ENCODE measurements at regions not wholly inside any gene's neighbourhood (a gene's known extent, or its start where the extent isn't known, plus 50 kb on each side); places are given as distances from the start of the nearest gene placed in this dataset.
A peak's percentile ranks its signal among the peaks of the same experiment; 100 is the strongest.

DNA sequence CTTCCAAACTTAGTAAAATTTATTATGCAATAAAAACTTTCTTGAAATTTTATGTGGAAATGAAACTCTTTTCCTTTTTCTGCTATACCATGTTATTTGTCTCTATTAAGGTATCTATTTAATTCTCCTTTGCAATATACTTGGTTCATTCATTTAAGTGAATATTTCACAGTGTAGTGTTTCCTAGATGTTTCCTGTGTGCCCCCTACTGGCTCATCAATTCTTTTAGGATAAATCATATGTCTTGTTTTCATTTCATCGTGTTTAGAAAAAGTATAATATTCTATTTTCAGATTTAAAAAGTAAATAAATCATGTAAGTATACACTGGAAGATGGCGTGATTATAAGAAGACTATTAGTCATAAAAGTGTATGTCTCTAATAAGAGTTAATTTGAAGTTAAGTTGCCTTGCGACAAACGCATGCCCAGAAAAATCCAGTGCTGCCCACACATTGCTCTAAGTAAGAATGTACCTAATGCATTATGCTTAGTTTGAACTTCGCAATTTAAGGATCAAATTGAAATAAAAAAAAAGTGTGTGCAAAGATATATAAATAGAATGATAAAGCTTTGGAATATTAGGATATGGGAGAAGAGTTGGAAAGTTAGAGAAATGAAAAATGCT, 525.4 kb downstream of the KCNJ3 start:
- DNase-seq: peak; percentile 62

DNA sequence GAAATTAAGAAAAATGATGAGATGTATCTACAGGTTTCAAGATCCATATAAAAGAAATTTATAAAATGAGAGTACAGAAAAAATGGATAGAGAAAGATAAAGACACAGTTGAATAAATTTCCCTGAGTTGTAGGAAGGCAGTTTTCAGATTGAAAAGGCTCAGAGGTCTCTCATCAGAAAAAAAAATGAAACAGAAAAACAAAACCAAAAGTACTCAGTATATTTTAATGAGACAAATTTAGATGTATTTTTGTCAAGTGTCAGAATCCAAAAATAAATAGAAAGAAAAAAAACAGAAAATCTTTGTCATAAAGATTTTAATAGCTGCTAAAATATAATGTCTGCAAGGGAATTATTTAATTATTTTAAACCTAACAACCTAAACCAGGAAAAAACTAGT, 520.5 kb downstream of the KCNJ3 start:
- no peak for DNase-seq

DNA sequence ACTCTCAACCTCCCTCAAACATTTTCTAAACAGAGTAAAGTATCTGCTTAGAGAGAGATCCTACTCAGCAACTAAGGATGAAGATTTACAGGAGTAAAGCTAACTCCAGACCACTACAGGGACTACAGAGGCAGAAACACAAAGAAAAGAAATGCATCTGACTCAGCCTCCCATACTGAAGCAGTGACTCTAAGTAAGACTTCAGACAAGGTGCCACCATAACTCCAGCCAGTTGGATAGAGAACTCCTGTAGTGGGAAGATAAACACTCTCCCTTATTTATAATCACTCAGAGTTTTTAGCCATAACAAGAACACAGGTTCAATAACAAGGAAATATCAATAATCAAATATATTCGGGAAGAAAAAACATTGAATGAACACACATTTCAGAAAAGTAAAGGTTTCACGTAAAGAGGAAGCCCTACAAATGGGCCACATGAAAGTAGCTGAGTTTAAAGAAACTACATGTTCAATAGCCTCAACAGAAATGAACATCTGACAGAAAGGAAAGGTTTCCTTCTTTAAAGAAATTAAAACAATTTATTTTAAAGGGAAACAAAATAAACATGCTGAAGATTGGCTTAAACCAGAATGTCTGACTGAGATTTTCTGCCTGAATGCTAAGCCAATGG, 519.9 kb downstream of the KCNJ3 start:
- no peak for DNase-seq

DNA sequence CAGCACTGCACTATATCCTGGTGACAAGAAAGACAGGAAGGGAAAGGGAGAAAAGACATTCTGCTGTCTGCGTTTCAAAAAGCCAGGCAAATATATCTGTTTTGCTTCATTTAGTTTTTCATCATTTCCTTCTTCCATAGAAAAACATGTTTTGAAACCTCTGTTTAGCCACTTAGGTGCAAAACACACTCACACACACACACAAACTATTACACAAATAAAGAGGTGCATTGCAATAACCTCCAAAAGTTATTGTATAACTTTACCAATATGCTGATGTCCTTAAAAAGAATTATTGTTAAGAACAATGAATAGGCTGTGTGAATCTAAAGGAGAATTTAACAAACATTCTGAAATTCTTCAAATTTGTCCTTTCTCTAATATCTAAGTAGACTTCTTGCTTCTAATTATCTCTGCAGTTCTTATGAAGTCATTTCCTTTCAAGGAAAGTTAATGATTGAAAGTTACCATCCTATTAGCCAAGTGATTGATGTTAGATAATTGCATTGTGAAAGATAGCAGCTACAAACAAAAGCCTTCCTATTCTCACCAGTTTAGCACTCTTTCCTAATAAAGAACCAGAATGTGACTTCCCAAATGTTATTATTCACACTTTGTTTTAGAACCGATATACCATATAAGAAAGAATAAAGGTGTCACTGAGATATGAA, 516.7 kb downstream of the KCNJ3 start:
- no peak for DNase-seq

DNA sequence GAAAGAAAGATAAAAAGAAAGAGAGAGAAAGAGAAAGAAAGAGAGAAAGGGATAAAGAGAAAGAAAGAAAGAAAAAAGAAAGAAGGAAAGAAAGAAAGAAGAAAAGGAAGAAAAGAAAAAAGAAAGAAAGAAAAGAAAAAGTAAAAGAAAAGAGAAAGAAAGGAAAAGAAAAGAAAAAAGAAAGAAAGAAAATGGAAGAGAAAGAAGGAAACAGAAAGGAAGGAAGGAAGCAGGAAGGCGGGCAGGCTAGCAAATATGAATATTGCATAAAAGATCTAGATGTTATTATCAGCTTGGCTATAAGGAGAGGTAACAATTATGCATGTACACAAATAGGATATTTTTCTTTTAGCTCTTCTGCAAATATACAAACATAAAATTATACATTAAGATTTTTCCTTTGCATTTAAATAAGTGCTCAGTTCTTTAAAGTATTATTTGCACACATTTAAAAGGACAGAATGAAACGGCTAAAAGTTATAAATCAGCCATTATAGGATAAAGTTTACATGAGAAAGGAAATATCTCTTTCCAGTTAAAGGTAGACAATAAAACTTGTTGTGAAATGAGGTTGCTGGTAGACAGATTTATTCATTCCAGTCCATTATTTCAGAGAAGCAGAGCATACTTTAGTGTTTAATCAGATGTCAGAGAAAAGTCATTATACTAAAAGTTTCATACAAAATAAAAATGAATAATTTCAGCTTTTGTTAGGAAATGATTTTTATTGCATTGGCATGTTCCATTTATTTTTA, 511.4 kb downstream of the KCNJ3 start:
- no peak for DNase-seq

DNA sequence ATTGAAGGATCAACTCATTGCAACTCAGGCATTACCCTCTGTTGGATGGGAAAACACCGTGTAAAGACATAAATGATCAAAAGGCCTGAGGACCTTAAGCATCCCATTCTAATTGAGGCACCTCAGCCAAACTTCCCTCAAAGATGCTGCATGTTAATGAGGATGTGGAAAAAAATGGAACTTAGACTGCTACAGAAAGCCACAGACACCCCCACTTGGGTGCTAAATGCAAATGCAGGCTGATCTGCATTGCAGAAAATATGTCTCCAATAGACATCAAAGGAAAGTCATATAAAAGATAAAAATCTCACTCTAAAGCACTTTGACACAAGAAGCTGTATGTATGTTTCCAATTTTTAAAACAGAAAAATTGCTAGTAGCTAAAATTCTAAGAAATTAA, 504.7 kb downstream of the KCNJ3 start:
- DNase-seq: no peak

DNA sequence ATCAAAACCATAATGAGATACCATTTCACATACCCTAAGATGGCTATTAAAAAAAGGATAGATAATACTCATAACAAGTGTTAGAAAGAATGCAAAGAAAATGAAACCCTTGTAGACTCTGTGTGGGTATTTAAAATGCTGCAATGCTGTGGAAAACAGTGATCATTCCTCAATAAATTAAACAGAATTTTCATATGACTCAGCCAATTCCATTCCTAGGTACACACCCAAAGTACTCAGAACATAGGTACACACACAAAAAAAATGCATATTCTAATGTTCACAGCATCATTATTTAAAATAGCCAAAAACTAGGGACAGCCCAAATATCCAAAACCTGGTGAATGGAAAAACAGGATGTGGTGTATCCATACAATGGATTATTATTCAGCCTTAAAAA, 502.3 kb downstream of the KCNJ3 start:
- no peak for DNase-seq

DNA sequence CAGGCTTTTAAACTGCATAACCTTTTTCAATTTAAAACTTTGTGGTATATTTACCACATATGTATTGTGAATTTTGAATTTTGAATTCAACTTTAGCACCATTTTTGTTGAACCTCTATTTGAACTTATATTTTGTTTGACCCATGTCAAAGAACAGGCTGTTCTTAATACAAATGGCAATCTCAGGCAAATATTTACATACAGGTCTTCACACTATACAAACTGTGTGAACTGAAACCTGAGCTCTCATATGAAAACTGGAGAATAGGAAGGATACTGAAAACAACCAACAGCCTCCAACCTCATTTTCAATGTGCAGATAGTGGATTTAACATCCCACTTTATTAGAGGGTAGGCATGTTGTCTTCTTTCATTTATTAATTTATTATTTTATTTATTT, 491.8 kb downstream of the KCNJ3 start:
- DNase-seq: no peak

DNA sequence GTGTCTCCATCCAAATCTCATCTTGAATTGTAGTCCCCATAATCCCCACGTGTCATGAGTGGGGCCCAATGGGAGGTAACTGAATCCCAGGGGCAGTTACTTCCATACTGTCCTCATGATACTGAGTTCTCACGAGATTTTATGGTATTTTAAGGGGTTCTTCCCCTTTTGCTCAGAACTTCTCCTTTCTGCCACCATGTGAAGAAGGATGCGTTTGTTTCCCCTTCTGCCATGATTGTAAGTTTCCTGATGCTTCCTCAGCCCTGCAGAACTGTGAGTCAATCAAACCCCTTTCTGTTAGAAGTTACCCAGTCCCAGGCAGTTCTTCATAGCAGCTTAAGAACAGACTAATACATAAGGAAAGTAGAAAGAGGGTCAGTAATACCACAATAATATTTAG, 480.4 kb downstream of the KCNJ3 start:
- no peak for DNase-seq

DNA sequence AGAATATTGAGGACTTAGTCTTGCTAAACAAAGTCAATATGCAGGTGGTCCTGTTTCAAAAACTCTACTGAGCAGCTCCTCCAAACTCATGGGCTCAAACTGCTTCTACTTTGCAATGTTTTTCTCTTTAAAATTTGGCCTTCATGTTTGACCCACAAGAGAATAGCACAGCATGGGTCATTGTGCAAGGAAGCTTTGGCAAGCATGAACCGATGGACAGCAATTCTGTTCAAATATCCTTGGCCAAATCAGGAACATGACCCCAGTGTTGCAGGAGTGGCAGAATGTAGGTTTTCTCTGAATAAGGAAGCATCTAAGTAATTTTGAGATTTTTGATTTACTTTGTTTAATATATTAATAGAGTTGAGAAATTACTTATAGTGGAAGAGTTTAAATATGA, 477.9 kb downstream of the KCNJ3 start:
- DNase-seq: no peak

DNA sequence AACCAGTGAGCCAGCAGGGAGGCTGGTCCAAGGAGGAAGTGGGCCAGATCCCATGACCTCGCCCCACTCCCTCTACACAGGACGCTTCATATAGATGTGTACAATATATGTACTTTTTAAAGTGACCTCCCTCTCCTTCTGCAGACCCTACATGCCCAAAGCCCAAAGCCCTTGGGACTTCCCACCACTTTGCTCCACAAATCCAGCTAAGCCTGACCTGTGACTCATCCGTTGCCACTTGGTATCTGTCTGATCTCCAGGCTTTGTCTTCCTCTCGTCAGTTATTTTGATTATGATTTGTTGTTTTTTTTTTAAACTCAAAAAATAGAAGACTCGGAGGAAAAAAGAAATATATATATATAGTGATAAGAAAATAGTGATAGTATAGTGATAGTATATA, 470.8 kb downstream of the KCNJ3 start:
- DNase-seq: no peak

DNA sequence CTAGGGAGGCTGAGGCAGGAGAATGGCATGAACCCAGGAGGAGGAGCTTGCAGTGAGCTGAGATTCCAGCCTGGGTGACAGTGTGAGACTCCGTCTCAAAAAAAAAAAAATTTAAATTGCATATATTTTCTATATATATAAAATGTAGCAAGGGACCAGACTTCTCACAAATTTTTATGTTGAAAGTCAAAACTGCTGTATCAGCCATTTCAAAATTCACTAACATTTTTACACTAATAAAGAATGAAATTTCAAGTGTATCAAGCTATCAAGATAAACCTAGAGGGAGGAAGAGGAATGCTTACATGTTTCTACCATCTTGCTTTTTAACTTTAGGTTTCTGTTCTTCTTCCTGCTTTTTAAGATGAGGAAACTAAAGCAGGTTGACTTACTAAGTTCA, 464.0 kb downstream of the KCNJ3 start:
- DNase-seq: no peak

DNA sequence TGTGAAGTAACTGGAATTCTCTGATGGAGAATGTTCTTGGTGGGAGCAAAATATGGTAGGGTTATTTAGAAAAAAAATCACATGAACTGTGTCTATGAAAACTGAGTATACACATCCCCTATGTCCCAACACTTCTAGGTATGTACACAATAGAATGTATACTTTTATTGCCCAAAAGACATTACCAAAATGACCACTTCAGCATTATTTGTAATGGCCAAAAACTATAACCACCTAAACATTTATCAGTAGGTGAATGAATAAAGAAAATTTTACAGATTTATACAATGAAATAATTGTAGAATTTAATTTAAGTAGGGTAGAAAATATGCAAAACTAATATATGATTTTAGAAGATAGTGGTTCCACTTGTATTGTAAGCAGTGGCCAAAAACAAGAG, 462.8 kb downstream of the KCNJ3 start:
- no peak for DNase-seq

DNA sequence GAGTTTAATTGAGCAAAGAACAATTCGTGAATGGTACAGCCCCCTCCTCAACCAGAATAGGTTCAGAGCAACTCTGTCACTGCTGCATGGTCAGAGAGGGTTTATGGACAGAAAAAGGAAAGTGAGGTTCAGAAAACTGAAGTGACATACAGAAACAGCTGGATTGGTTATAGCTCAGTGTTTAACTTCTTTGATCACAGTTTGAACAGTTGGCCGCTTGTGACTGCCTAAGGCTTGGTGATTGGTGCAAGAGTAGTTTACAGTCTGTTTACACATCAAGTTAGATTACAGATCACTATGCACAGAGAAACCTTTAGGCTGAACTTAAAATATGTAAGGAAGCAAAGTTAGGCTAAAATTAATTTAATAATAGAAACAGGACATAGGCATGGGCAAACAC, 459.2 kb downstream of the KCNJ3 start:
- DNase-seq: no peak

DNA sequence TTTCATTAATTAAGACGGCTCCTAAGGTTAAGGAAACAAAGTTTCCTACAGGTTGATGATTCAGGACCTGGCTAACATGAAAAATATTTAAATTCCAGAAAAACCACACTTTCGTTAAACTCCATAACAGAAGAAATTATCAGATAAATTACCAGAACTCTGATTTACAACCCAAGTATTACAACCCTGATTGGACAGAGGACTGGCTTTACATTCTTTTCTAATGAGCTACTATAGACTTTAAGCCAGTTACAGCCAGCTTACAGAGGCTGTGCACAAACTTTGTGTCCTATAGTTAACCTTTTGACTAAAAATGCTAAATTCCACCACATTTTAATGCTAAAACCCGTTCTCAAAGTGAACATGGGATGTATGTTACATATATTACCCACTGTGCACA, 458.6 kb downstream of the KCNJ3 start:
- no peak for DNase-seq

DNA sequence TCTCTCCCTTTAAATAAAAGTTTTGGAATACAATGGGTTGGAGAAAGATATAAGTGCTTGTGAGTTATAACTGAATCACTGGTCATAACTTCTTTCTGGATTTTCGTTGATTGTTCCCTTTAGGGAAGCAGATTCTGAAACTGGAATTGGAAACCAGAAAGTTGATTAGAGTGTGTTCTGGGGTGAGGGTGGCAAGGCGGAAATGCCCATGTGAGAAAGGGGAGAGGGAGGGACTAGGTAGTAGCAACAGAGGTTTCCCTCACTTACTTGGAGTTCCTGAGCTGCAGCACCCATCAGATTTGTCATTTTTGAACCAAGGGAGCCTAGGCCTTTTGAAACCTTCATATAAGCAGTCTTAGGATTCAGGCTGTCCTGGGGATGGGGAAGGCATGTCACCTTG, 453.4 kb downstream of the KCNJ3 start:
- DNase-seq: no peak

DNA sequence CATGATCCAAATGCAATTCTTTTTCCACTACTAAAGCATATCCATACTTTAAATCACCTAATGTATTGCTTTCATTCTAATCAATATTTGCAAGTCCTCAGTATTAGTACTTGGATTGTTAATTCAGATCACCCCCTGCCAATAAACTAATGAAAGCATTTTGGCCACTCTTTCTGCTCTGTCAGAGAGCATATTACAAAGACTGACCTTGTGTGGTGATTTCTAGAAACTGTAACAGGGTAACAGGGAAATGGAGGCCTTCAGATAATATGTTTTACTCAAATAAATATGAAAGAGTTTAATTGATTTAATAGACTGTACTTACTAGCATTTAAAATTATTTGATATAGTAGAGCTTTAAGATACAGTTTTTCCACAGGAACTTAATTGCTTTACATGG, 453.0 kb downstream of the KCNJ3 start:
- no peak for DNase-seq

DNA sequence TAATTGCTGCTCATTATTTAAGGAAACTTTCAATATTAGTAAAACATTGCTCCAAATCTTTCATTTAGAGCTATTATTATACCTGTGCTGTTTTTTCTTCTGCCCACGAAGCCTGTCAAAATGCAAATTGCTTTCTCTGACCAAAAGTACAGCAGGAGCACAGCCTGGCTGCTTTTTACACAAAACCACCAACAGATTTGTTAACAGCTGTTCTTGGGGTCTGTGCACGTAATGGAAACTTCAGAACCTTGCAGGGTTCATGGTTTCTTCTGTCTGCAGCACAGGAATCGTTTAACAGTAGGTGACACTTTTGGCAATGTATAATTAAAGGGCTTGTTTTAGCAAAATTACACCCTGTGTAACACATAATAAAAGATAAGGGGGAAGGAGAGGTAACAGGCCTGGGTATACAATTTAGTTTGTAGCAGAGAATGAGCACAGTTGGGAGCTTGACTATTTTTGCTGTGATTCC, 447.3 kb downstream of the KCNJ3 start:
- DNase-seq: peak; percentile 87

DNA sequence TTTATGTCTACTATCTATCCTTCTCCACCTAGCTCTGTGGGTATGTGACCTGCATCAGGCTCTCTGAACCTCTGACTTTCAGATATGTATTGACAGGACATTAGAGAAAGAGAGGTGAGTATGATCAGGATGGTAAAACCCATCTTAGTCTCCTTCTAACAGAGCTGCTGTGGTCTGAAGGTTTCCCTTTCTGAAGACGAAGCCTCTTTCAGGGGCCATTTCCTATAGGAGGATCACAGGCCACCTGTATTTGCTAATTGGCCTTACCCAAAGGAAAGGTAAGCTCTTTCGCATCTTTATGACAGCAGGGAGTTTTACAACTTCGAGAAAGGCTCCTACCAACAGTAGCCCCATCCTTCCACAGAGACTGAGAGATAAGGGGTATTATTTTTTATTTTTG, 442.9 kb downstream of the KCNJ3 start:
- no peak for DNase-seq

DNA sequence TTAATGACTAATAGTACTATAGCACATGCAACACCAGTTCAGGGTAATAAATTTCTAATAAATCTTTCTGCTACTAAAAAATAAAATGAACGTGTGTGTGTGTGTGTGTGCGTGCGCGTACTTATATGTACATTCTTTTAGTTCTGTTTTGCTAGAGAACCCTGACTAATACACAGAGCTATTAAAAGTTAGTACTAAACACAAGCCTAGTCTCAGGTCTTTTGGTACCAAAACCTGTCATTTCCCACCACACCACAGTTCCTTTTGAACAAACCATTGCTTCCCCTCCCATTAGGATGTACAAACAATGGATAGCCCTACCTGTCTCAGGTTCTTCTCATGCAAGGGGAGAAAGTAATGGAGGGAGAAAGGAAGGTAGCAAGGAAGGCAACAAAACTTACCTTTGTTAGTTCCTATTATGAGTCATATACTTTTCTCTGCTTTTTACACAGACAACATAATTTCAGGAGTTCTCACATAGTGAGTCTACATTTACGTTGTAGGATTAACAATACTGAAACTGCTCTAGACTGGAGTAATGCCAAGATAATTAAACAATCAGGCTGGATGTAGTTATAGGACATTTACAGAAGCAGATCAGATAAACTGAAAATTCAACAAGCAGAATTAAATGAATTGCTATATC, 427.2 kb downstream of the KCNJ3 start:
- DNase-seq: no peak

DNA sequence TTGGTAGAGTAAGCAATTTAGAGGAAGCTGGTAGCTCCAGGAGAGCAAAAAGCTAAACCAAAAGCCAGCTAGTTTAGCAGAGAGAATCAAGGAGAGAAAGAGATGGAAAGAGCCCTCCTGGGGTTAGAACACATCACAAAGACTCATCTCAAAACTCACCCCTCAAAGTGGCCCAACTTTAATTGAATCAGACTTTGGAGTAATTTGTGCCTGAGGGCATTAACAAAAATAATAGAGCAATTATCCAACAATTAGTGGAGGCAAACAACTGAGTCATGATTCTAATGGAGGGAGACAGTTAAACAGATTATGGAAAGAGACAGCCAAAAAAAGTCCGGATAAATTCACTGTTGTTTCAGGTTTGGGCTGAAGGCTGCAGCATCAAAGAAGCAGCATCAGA, 417.4 kb downstream of the KCNJ3 start:
- DNase-seq: no peak

DNA sequence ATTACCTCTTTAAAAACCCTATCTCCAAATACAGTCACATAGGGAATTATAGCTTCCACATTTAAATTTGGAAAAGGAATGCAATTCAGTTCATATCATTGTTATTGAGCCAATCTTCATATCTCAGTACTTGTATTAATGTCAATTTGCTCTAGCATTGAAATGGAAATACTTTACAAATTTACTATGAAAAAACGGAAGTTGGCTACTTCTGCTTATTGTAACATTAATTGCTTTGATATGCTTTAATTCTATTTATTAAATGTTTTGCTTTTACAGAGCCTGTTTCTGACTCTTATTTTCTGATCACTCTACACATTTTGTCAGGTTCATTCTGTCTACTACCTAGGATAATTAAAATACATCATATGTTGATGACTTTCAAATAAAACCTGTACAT, 412.6 kb downstream of the KCNJ3 start:
- DNase-seq: no peak

DNA sequence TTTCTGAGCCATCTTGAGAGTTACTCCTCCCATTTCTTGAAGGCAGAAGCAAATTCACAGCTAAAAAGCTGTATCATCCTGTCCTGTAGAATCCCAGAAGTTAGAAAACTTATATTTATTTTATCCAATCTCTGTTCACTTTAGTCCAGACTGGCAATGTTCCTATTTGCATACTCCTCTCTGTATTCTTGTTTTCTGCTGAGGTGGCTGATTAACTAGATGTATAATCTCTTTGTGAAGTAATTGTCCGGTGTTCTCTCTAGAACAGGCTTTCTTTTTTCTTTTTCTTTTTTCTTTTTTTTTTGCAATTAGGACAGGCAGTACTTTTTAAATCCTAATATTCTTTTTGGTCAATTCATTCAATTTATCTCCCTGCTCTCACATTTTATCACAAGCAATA, 411.0 kb downstream of the KCNJ3 start:
- DNase-seq: no peak
